Heart right ventricle (tissue), 16 donors: ENCODE measurements at regions not wholly inside any gene's neighbourhood (a gene's known extent, or its start where the extent isn't known, plus 50 kb on each side); places are given as distances from the start of the nearest gene placed in this dataset.
A peak's percentile ranks its signal among the peaks of the same experiment; 100 is the strongest.

ENCODE experiments used
- ATAC-seq, 8 donors: fragments of 200-7000 bp; cut with Tn5 transposase; one replicate each; pipeline ENCODE4 v1.9.1; 2020; ENCODE audit warnings: mild to moderate bottlenecking in 8 of 8, moderate library complexity in 8 of 8, moderate number of reproducible peaks in 1 of 8
- DNase-seq, 2 donors: peaks; one replicate each; pipeline ENCODE4 v3.0.0-alpha.2; 2020
- H3K27ac ChIP-seq, 10 donors: fragments of 200-600 bp; sonication (generic) in 2 of 10; one replicate each; pipeline versions ENCODE4 v1.5.0 to v1.8.0; 2020 to 2022; ENCODE audit warnings: mild to moderate bottlenecking in 3 of 10
- H3K27me3 ChIP-seq, 7 donors: fragments of 200-600 bp; one replicate each; pipeline ENCODE4 v1.8.0; 2021 to 2022; ENCODE audit warnings: mild to moderate bottlenecking in 2 of 7
- H3K36me3 ChIP-seq, 9 donors: fragments of 200-600 bp; sonication (generic) in 1 of 9; one replicate each; pipeline versions ENCODE4 v1.5.0 to v1.8.0; 2020 to 2022; ENCODE audit warnings: mild to moderate bottlenecking in 2 of 9
- H3K4me1 ChIP-seq, 9 donors: fragments of 200-600 bp; sonication (generic) in 1 of 9; one replicate each; pipeline versions ENCODE4 v1.5.0 to v1.8.0; 2020 to 2022; ENCODE audit warnings: mild to moderate bottlenecking in 4 of 9
- H3K4me3 ChIP-seq, 10 donors: fragments of 200-600 bp; sonication (generic) in 2 of 10; one replicate each; pipeline versions ENCODE4 v1.5.0 to v1.8.0; 2020 to 2022; ENCODE audit warnings: mild to moderate bottlenecking in 7 of 10, moderate library complexity in 2 of 10
- H3K9me3 ChIP-seq, 11 donors: fragments of 200-600 bp in 10 of 11; sonication (generic) in 2 of 11; one replicate each; pipeline versions ENCODE4 v1.5.0 to v1.8.0; 2013 to 2022; ENCODE audit warnings: mild to moderate bottlenecking in 2 of 11, control low read depth in 1 of 11, moderate library complexity in 1 of 11
- CTCF ChIP-seq, 9 donors: fragments of 200-600 bp; sonication (generic) in 2 of 9; IDR thresholded peaks; one replicate each; pipeline versions ENCODE4 v1.5.0 to v1.8.0; 2021 to 2022; ENCODE audit warnings: antibody characterized with exemption in 9 of 9, mild to moderate bottlenecking in 5 of 9, moderate library complexity in 1 of 9
- WGBS, 2 donors: extraction: QIAGEN DNeasy Blood & Tissue Kit; methylation state at CpG; one replicate each; pipeline ENCODE4 v1.1.7; 2013; ENCODE audit warnings: inconsistent platforms in 1 of 2; 5-methylcytosine and 5-hydroxymethylcytosine counted together
- intact Hi-C, 10 donors: fragments of 100-400 bp; cut with DNase I; formaldehyde crosslinking; loops; one replicate each; pipeline versions ENCODE4 v1.11.1 to v1.14.2; 2022
- donor health status: Arrhythmogenic right ventricular cardiomyopathy.
- donor health status: ischemic (EF 13 %, LVEDD 7.1; RV severe dilation, severe dysfunction).
- donor health status: healthy with polysubstance abuse.
- donor health status: DM: no; HTN: yes; CAD: no.
- donor health status: DM: no; HTN: no; CAD: no.
- donor health status: ischemic (EF 25% LVEDD 6.9; RV normal size, moderate dysfunction).
- donor health status: ischemic (EF 25% LVEDD 5.7; RV mildly dilated, moderate dysfunction).
- donor health status: healthy.
- donor health status: DM: yes; HTN: yes; CAD: no.
- donor health status: Ischemic cardiomyopathy.
- donor health status: ischemic (EF 35%, LVEDD 5.7; RV mildly dilated, moderate dysfunction).
- donor health status: nonischemic (EF 11% LVEDD 7.7; RV severe dilation, severe dysfunction).
- donor health status: DM: yes; HTN: yes; CAD: no.
- donor health status: PGD.
- donor health status: ischemic (EF 29% LVEDD 5.4; RV normal size, mild dysfunction).
- donor health status: nonischemic (EF 23%, LVEDD 6.1; RV moderate dilation, normal function).

- 84 to 100% methylated on average over 1 of the region's 1 CpG for WGBS, 2 donors
- Histone ChIP-seq H3K27ac (no peak overlapping the region), H3K4me3 (no peak overlapping the region), H3K36me3 (no peaks in the 10 kb centered on the region), H3K4me1 (no peaks in the 10 kb centered on the region), H3K27me3 (no peaks in the 10 kb centered on the region), H3K9me3 (peaks cover 0 to 15% (median 5%) of the 10 kb centered on the region in 11 donors)
- ATAC-seq (no peak), DNase-seq (no peak)
- intact Hi-C loops, result no loop called here
- TF ChIP-seq CTCF (IDR thresholded peaks at IDR 0.05), result no peak
These were observed 425.5 kb downstream of the TSN start for GRCh38 chr2:122180972-122181371.

GRCh38 chr2:122182616-122183355 is 427.3 kb downstream of the TSN start:
- DNase-seq (no peak), ATAC-seq (no peak)
- Histone ChIP-seq H3K27ac (no peak overlapping the region), H3K36me3 (no peaks in the 10 kb centered on the region), H3K4me1 (peaks cover 0 to 6% (median 0%) of the 10 kb centered on the region in 9 donors), H3K4me3 (no peak overlapping the region), H3K27me3 (peaks cover 0 to 3% (median 0%) of the 10 kb centered on the region in 7 donors), H3K9me3 (peaks cover 0 to 15% (median 5%) of the 10 kb centered on the region in 11 donors)
- 73 to 75% methylated on average over 5 of the region's 5 CpGs for WGBS, 2 donors
- intact Hi-C loops, result no loop called here
- TF ChIP-seq CTCF (IDR thresholded peaks at IDR 0.05), result no peak

- H3K36me3 ChIP-seq, result no peaks in the 10 kb centered on the region
- intact Hi-C loops, result no loop called here
- no peak for ATAC-seq
These were observed 428.4 kb downstream of the TSN start for GRCh38 chr2:122183890-122184289.

GRCh38 chr2:122186761-122187222 is 431.3 kb downstream of the TSN start:
- H3K4me1 ChIP-seq, result peaks cover 0 to 6% (median 0%) of the 10 kb centered on the region in 9 donors
- H3K36me3 ChIP-seq, result no peaks in the 10 kb centered on the region
- H3K9me3 ChIP-seq, result no peaks in the 10 kb centered on the region
- no peak for DNase-seq
- 5 to 8% methylated on average over 9 of the region's 9 CpGs for WGBS, 2 donors
- H3K27ac ChIP-seq, result no peak overlapping the region
- H3K27me3 ChIP-seq, result peaks cover 0 to 16% (median 0%) of the 10 kb centered on the region in 7 donors
- ATAC-seq, result peak in 1 of 8 donors; percentile 19
- no peak for TF ChIP-seq CTCF (IDR thresholded peaks at IDR 0.05)
- intact Hi-C loops, result no loop called here
- H3K4me3 ChIP-seq, result no peak overlapping the region

More at GRCh38 chr2:122183890-122184289, 428.4 kb downstream of the TSN start:
- TF ChIP-seq CTCF (IDR thresholded peaks at IDR 0.05), result no peak
- Histone ChIP-seq H3K4me3 (no peak overlapping the region), H3K9me3 (peaks cover 0 to 15% (median 5%) of the 10 kb centered on the region in 11 donors), H3K27me3 (peaks cover 0 to 9% (median 0%) of the 10 kb centered on the region in 7 donors), H3K27ac (no peak overlapping the region), H3K4me1 (peaks cover 0 to 6% (median 0%) of the 10 kb centered on the region in 9 donors)
- no peak for DNase-seq
